ENCODE measurements at regions not wholly inside any gene's neighbourhood (a gene's known extent, or its start where the extent isn't known, plus 50 kb on each side); places are given as distances from the start of the nearest gene placed in this dataset.

DNA sequence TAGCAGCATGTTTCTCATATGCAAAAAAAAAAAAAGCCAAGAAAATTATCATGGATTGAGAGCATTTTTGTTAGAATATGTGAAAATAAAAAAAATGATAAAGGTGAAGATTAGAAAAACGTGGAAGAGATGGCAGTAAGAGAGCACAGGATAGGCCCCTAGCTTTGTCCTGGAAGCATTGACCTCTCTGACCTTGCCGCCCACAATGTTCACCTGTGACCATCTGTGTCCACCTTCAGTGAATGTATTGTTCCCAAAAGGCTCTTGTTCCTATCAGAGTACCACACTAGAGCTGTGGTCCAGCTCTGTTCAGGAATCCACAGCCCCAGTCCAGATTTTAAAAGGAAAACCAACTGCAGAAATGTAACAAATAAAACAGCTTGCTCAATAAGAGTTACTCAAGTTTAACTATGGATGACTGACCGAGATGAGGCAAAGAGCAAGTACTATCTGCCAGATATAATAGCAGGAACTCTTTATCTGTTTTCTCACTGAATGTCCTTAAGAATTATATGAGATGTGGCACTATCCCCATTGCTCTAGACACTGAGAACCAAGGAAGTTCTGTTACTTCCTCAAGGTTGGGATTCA, 287.7 kb upstream of the STXBP5 start:
- DNase-seq = peak in 2 of 3 donors; percentile 29 to 33

DNA sequence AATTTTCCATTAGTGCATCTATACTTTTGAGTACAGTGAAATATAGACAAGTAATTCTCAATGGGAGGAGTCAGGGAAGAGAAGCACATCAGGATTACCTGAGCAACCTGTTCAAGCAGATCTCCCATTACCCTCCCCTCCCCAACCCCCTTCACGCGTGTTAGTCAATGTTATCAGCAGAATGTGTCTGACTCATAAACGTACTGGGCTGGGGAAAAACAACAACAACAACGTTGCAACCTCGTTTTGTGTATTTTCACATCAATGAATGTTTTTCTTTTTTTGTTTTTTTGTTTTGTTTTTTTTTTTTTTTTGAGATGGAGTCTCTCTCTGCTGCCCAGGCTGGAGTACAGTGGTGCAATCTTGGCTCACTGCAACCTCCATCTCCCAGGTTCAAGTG, 287.0 kb upstream of the STXBP5 start:
- H3K36me3 ChIP-seq (replicated peaks in 1 of 2; ENCODE audit: control insufficient read depth in 1 of 2, insufficient read depth in 2 of 2, low read length in 2 of 2) = no peaks in the 10 kb centered on the region

More for the DNA sequence above, 287.7 kb upstream of the STXBP5 start:
- Histone ChIP-seq H3K9ac (ENCODE audit: insufficient read depth, low read length, poor library complexity, severe bottlenecking) (no peak overlapping the region), H3K9me3 (replicated peaks in 1 of 2; ENCODE audit: control insufficient read depth in 1 of 2, insufficient read depth in 1 of 2, low read length in 2 of 2) (no peaks in the 10 kb centered on the region), H4K20me1 (ENCODE audit: insufficient read depth, low read length) (no peaks in the 10 kb centered on the region), H3K27me3 (ENCODE audit: control insufficient read depth in 2 of 2, insufficient read depth in 2 of 2, low read length in 2 of 2) (no peaks in the 10 kb centered on the region), H3K4me3 (replicated peaks in 1 of 3; ENCODE audit: low read depth in 2 of 3, low read length in 3 of 3) (no peak overlapping the region), H3K4me2 (replicated peaks; ENCODE audit: extremely low read depth, low read length, poor library complexity, severe bottlenecking) (no peak overlapping the region), H3K4me1 (ENCODE audit: control insufficient read depth in 1 of 2, insufficient read depth in 2 of 2, low read length in 2 of 2) (peaks cover 39 to 47% of the 10 kb centered on the region in 2 donors), H3K36me3 (replicated peaks in 1 of 2; ENCODE audit: control insufficient read depth in 1 of 2, insufficient read depth in 2 of 2, low read length in 2 of 2) (no peaks in the 10 kb centered on the region), H2AFZ (ENCODE audit: insufficient read depth, low read depth, low read length, poor library complexity, severe bottlenecking) (no peak overlapping the region), H3K79me2 (ENCODE audit: insufficient read depth, low read length) (no peaks in the 10 kb centered on the region), H3K27ac (ENCODE audit: low read depth in 1 of 2, low read length in 2 of 2) (no peak overlapping the region)
- Mint-ChIP-seq H3K27me3 (ENCODE audit: low read depth in 3 of 3) (peaks cover 0 to 11% (median 0%) of the 10 kb centered on the region in 3 donors), H3K4me3 (no peak overlapping the region), H3K27ac (peak overlapping the region in 5 of 7 donors; percentile 21 to 86 (median 79)), H3K9me3 (peaks cover 0 to 5% (median 0%) of the 10 kb centered on the region in 7 donors), H3K36me3 (peaks cover 0 to 2% of the 10 kb centered on the region in 2 donors), H3K4me1 (peaks cover 46% of the 10 kb centered on the region)
- intact Hi-C loops (cut with micrococcal nuclease) = no loop called here
- WGBS (ENCODE audit: insufficient coverage) = 100% methylated on average over 2 of the region's 3 CpGs
- no peak for TF ChIP-seq CTCF (IDR thresholded peaks at IDR 0.05)

More for the DNA sequence above, 287.0 kb upstream of the STXBP5 start:
- Mint-ChIP-seq H3K9me3 (peaks cover 0 to 5% (median 0%) of the 10 kb centered on the region in 7 donors), H3K4me3 (no peak overlapping the region), H3K27me3 (ENCODE audit: low read depth in 3 of 3) (peaks cover 0 to 11% (median under 1%) of the 10 kb centered on the region in 3 donors), H3K36me3 (peaks cover 0 to 2% of the 10 kb centered on the region in 2 donors), H3K4me1 (peaks cover 46% of the 10 kb centered on the region), H3K27ac (no peak overlapping the region)
- Histone ChIP-seq H3K27ac (ENCODE audit: low read depth in 1 of 2, low read length in 2 of 2) (no peak overlapping the region), H4K20me1 (ENCODE audit: insufficient read depth, low read length) (no peaks in the 10 kb centered on the region), H3K9ac (ENCODE audit: insufficient read depth, low read length, poor library complexity, severe bottlenecking) (no peak overlapping the region), H3K4me1 (ENCODE audit: control insufficient read depth in 1 of 2, insufficient read depth in 2 of 2, low read length in 2 of 2) (peaks cover 39 to 47% of the 10 kb centered on the region in 2 donors), H3K27me3 (ENCODE audit: control insufficient read depth in 2 of 2, insufficient read depth in 2 of 2, low read length in 2 of 2) (no peaks in the 10 kb centered on the region), H3K4me2 (replicated peaks; ENCODE audit: extremely low read depth, low read length, poor library complexity, severe bottlenecking) (no peak overlapping the region), H2AFZ (ENCODE audit: insufficient read depth, low read depth, low read length, poor library complexity, severe bottlenecking) (no peak overlapping the region), H3K79me2 (ENCODE audit: insufficient read depth, low read length) (no peaks in the 10 kb centered on the region), H3K9me3 (replicated peaks in 1 of 2; ENCODE audit: control insufficient read depth in 1 of 2, insufficient read depth in 1 of 2, low read length in 2 of 2) (no peaks in the 10 kb centered on the region), H3K4me3 (replicated peaks in 1 of 3; ENCODE audit: low read depth in 2 of 3, low read length in 3 of 3) (no peak overlapping the region)
- TF ChIP-seq CTCF (IDR thresholded peaks at IDR 0.05) = no peak
- DNase-seq = peak in 1 of 3 donors; percentile 8
- 50% methylated on average over 2 of the region's 5 CpGs for WGBS (ENCODE audit: insufficient coverage)
- intact Hi-C loops (cut with micrococcal nuclease) = no loop called here
